ENCODE measurements at regions not wholly inside any gene's neighbourhood (a gene's known extent, or its start where the extent isn't known, plus 50 kb on each side); places are given as distances from the start of the nearest gene placed in this dataset.

DNA sequence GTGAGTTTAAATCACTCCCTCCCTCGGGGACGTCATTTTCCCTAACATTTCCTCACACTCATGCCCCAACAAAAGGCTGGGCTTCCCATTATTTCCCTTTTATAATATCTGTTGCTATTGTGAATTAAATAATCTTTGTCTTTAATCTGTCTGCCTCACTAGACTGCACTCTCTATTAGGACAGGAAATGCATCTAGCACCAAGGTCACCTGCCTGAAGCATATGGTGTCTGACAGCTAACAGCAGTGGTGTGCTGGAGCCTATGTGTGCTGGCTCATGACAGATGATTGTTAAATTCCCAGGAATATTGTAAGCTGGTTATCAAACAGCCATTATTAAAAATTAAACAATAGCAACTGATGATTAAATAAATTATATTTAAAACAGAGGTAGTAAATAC lies 237.0 kb upstream of the CEP162 start:
- Histone ChIP-seq H3K27me3 (ENCODE audit: control insufficient read depth in 2 of 2, insufficient read depth in 1 of 2, low read length in 1 of 2) (no peaks in the 10 kb centered on the region), H3K9me3 (ENCODE audit: control insufficient read depth in 2 of 2, insufficient read depth in 1 of 2, low read length in 1 of 2) (no peaks in the 10 kb centered on the region), H3K36me3 (ENCODE audit: control insufficient read depth in 2 of 2, insufficient read depth in 2 of 2, low read length in 1 of 2) (no peaks in the 10 kb centered on the region), H3K4me1 (ENCODE audit: control insufficient read depth in 2 of 2, insufficient read depth in 2 of 2, low read length in 2 of 2) (no peaks in the 10 kb centered on the region), H3K4me3 (ENCODE audit: low read length in 2 of 2) (no peak overlapping the region), H3K27ac (ENCODE audit: low read depth in 1 of 2, low read length in 1 of 2) (no peak overlapping the region)
- 98% methylated on average over 2 of the region's 2 CpGs for WGBS
- no peak for DNase-seq (ENCODE audit: low read depth in 6 of 9, low spot score in 9 of 9)

DNA sequence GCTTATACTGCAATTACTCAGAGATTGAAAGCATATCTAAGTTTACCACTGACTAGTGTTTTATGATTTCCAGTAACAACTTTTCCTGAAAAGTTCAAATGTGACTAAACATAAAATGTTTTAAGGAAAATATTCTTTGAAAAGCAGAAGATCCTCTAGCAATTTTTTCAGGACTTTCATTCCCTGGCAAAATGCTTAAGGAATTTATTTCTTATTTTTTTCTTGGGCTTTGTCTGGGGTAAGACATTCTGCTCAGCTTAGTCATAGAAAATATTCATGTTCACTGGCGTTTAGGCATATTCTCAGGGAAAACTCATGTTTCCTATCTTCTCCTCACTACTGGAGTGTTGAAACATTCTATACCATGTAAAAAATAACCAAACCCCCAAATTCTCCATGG lies 235.3 kb upstream of the CEP162 start:
- H3K9me3 ChIP-seq (ENCODE audit: control insufficient read depth in 2 of 2, insufficient read depth in 1 of 2, low read length in 1 of 2) = no peaks in the 10 kb centered on the region
- no peaks in the 10 kb centered on the region for H3K27me3 ChIP-seq (ENCODE audit: control insufficient read depth in 2 of 2, insufficient read depth in 1 of 2, low read length in 1 of 2)
- 95% methylated on average over 1 of the region's 1 CpG for WGBS
- no peak overlapping the region for H3K27ac ChIP-seq (ENCODE audit: low read depth in 1 of 2, low read length in 1 of 2)
- no peaks in the 10 kb centered on the region for H3K36me3 ChIP-seq (ENCODE audit: control insufficient read depth in 2 of 2, insufficient read depth in 2 of 2, low read length in 1 of 2)
- no peak for DNase-seq (ENCODE audit: low read depth in 6 of 9, low spot score in 9 of 9)
- H3K4me3 ChIP-seq (ENCODE audit: low read length in 2 of 2) = no peak overlapping the region
- H3K4me1 ChIP-seq (ENCODE audit: control insufficient read depth in 2 of 2, insufficient read depth in 2 of 2, low read length in 2 of 2) = no peaks in the 10 kb centered on the region

DNA sequence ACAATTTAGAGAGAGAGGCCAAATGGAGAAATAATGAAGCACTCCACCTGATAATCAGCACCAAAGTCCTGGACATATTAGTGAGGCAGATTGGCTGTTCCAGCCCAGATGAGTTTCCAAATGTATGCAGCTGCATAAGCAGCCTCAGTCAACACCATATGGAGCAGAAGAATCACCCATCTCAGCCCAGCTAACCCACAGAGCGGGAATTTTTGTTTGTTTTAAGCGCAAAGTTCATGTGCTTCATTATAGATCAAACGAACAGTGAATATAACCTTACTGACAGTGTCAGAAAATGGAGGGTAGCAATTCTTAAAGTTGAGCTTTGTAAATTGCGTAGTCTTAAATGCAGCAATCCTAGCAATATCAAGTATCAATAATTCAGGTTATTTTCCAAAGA lies 234.0 kb upstream of the CEP162 start:
- H3K4me1 ChIP-seq (ENCODE audit: control insufficient read depth in 2 of 2, insufficient read depth in 2 of 2, low read length in 2 of 2) = no peaks in the 10 kb centered on the region
- no peak for DNase-seq (ENCODE audit: low read depth in 6 of 9, low spot score in 9 of 9)
- H3K36me3 ChIP-seq (ENCODE audit: control insufficient read depth in 2 of 2, insufficient read depth in 2 of 2, low read length in 1 of 2) = no peaks in the 10 kb centered on the region
- no peak overlapping the region for H3K4me3 ChIP-seq (ENCODE audit: low read length in 2 of 2)
- WGBS = 94% methylated on average over 4 of the region's 4 CpGs
- H3K27ac ChIP-seq (ENCODE audit: low read depth in 1 of 2, low read length in 1 of 2) = no peak overlapping the region
- no peaks in the 10 kb centered on the region for H3K9me3 ChIP-seq (ENCODE audit: control insufficient read depth in 2 of 2, insufficient read depth in 1 of 2, low read length in 1 of 2)
- no peaks in the 10 kb centered on the region for H3K27me3 ChIP-seq (ENCODE audit: control insufficient read depth in 2 of 2, insufficient read depth in 1 of 2, low read length in 1 of 2)

DNA sequence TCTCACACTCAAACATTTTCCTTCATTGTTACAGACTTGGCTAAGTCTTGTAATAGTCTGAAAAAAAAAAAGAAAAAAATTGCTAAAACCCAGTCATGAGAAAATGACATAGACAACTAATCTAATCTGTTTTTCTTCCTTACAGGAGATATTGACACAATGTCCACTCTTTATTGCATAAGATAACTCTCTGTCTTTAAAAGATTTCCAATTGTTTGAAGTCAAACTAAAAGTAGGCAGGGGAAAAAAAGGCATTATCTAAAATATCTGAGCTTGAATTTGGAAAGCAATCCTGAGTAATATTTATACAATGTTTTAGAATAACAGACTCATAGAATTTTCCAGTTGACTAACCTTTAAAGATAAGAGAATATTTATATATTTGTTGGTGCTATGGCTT lies 233.0 kb upstream of the CEP162 start:
- no peak for DNase-seq (ENCODE audit: low read depth in 6 of 9, low spot score in 9 of 9)
- Histone ChIP-seq H3K27ac (ENCODE audit: low read depth in 1 of 2, low read length in 1 of 2) (no peak overlapping the region), H3K4me3 (ENCODE audit: low read length in 2 of 2) (no peak overlapping the region), H3K4me1 (ENCODE audit: control insufficient read depth in 2 of 2, insufficient read depth in 2 of 2, low read length in 2 of 2) (no peaks in the 10 kb centered on the region), H3K27me3 (ENCODE audit: control insufficient read depth in 2 of 2, insufficient read depth in 1 of 2, low read length in 1 of 2) (no peaks in the 10 kb centered on the region), H3K36me3 (ENCODE audit: control insufficient read depth in 2 of 2, insufficient read depth in 2 of 2, low read length in 1 of 2) (no peaks in the 10 kb centered on the region), H3K9me3 (ENCODE audit: control insufficient read depth in 2 of 2, insufficient read depth in 1 of 2, low read length in 1 of 2) (no peaks in the 10 kb centered on the region)

DNA sequence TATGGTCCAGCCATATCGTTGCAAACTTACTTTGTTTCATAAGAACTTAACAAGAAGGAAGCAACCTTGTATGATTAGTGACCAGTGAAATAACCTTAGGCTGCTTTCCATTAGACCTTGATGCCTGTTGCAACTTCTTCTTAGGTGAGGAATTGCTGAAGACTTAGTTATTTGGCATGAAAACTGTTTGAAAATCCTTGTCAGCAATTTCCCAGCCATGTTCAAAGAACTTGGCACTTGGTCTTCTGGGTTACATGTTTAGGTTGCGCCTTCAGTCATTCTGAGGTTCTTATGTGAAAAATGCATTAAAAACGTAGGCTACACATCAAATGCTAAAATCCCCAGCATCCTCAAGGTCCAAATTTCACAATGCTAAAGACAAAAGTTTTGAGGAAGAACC lies 232.0 kb upstream of the CEP162 start:
- Histone ChIP-seq H3K27ac (ENCODE audit: low read depth in 1 of 2, low read length in 1 of 2) (no peak overlapping the region), H3K4me1 (ENCODE audit: control insufficient read depth in 2 of 2, insufficient read depth in 2 of 2, low read length in 2 of 2) (no peaks in the 10 kb centered on the region), H3K9me3 (ENCODE audit: control insufficient read depth in 2 of 2, insufficient read depth in 1 of 2, low read length in 1 of 2) (no peaks in the 10 kb centered on the region), H3K36me3 (ENCODE audit: control insufficient read depth in 2 of 2, insufficient read depth in 2 of 2, low read length in 1 of 2) (no peaks in the 10 kb centered on the region), H3K27me3 (ENCODE audit: control insufficient read depth in 2 of 2, insufficient read depth in 1 of 2, low read length in 1 of 2) (no peaks in the 10 kb centered on the region), H3K4me3 (ENCODE audit: low read length in 2 of 2) (no peak overlapping the region)
- no peak for DNase-seq (ENCODE audit: low read depth in 6 of 9, low spot score in 9 of 9)
- 79% methylated on average over 3 of the region's 3 CpGs for WGBS

DNA sequence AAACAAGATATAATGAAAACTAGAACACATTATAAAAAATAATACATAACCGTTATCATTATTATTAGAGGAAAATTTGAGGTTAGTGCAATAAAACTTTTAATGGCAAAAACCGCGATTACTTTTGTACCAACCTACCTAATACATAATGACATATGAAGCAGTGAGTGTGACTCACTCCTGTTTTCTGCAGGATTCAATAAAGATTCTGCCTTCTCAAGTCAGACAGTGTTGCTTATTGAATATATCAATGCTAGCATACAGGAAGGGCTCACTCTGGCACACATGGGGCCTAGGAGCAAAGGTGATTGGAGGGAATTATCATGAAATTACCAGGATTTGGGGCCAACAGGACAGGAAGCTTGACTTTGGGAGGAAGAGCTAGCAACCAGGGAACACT lies 230.8 kb upstream of the CEP162 start:
- Histone ChIP-seq H3K27ac (ENCODE audit: low read depth in 1 of 2, low read length in 1 of 2) (no peak overlapping the region), H3K27me3 (ENCODE audit: control insufficient read depth in 2 of 2, insufficient read depth in 1 of 2, low read length in 1 of 2) (no peaks in the 10 kb centered on the region), H3K9me3 (ENCODE audit: control insufficient read depth in 2 of 2, insufficient read depth in 1 of 2, low read length in 1 of 2) (no peaks in the 10 kb centered on the region), H3K4me3 (ENCODE audit: low read length in 2 of 2) (no peak overlapping the region), H3K4me1 (ENCODE audit: control insufficient read depth in 2 of 2, insufficient read depth in 2 of 2, low read length in 2 of 2) (no peaks in the 10 kb centered on the region), H3K36me3 (ENCODE audit: control insufficient read depth in 2 of 2, insufficient read depth in 2 of 2, low read length in 1 of 2) (no peaks in the 10 kb centered on the region)
- 98% methylated on average over 3 of the region's 3 CpGs for WGBS
- DNase-seq (ENCODE audit: low read depth in 6 of 9, low spot score in 9 of 9) = no peak

DNA sequence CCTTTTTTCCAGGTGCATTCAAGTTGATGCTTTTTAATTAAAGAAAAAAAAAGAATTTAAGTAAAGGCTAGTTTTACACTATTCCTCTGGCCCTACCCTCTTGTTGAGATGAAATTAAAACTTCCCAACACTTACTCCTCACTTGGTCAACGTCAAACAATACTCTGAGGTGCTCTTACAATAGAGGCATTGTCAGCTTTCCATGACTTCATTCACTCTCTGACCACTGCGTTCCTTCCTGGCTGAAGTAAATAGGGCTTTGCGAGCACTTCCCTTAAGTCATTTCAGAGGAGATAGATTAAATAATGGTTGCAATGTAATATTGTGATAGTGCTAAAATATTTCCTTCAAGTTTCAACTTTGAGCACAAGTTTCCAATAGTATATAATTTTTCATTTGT lies 229.8 kb upstream of the CEP162 start:
- Histone ChIP-seq H3K36me3 (ENCODE audit: control insufficient read depth in 2 of 2, insufficient read depth in 2 of 2, low read length in 1 of 2) (no peaks in the 10 kb centered on the region), H3K9me3 (ENCODE audit: control insufficient read depth in 2 of 2, insufficient read depth in 1 of 2, low read length in 1 of 2) (no peaks in the 10 kb centered on the region), H3K4me1 (ENCODE audit: control insufficient read depth in 2 of 2, insufficient read depth in 2 of 2, low read length in 2 of 2) (no peaks in the 10 kb centered on the region), H3K27me3 (ENCODE audit: control insufficient read depth in 2 of 2, insufficient read depth in 1 of 2, low read length in 1 of 2) (no peaks in the 10 kb centered on the region), H3K27ac (ENCODE audit: low read depth in 1 of 2, low read length in 1 of 2) (no peak overlapping the region), H3K4me3 (ENCODE audit: low read length in 2 of 2) (no peak overlapping the region)
- WGBS = 50% methylated on average over 3 of the region's 3 CpGs
- DNase-seq (ENCODE audit: low read depth in 6 of 9, low spot score in 9 of 9) = no peak

DNA sequence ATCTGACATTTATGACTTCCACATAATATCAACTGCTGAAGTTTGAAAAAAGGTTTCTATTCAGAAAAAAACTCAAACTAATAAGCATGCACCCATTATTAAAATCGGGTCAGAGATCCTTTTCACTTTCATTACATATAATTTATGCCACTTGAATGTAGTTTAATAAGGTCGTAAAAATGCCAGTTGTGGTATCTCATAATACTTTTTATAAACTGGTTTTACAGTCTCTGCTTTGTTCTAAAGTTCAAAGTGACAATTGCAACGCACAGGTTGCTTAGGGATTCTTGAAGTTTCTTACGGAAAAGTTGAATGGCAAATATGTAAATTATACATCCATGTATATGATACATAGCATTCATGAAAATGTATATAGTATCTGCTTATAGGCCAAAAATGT lies 229.4 kb upstream of the CEP162 start:
- H3K36me3 ChIP-seq (ENCODE audit: control insufficient read depth in 2 of 2, insufficient read depth in 2 of 2, low read length in 1 of 2) = no peaks in the 10 kb centered on the region
- no peaks in the 10 kb centered on the region for H3K9me3 ChIP-seq (ENCODE audit: control insufficient read depth in 2 of 2, insufficient read depth in 1 of 2, low read length in 1 of 2)
- DNase-seq (ENCODE audit: low read depth in 6 of 9, low spot score in 9 of 9) = no peak
- 92% methylated on average over 4 of the region's 4 CpGs for WGBS
- H3K27me3 ChIP-seq (ENCODE audit: control insufficient read depth in 2 of 2, insufficient read depth in 1 of 2, low read length in 1 of 2) = no peaks in the 10 kb centered on the region
- H3K4me3 ChIP-seq (ENCODE audit: low read length in 2 of 2) = no peak overlapping the region
- no peak overlapping the region for H3K27ac ChIP-seq (ENCODE audit: low read depth in 1 of 2, low read length in 1 of 2)
- H3K4me1 ChIP-seq (ENCODE audit: control insufficient read depth in 2 of 2, insufficient read depth in 2 of 2, low read length in 2 of 2) = no peaks in the 10 kb centered on the region

DNA sequence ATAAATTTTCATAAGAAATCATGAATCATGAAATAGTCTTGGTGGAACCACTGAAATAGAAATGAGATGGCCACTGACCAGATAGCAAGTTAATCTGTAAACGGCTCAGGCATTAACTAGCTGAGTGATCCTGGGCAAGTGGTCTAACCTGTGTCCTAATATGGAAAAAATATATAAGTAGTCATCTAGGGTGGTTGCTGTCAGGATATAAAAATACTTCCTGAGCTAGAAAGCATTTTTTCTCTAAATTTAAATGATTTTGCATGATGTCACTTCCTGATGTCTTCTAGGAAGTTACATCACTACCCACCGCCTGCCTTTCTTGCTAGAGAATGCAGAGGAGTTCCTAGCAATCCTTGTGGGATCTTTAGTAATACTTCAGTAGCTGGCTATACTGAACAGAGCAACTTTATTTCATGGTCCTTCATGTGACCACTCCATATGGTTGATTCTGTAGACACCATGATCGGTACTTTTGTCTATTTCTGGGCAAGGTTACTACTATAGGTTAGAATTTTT lies 228.1 kb upstream of the CEP162 start:
- no peak overlapping the region for H3K27ac ChIP-seq (ENCODE audit: low read depth in 1 of 2, low read length in 1 of 2)

DNA sequence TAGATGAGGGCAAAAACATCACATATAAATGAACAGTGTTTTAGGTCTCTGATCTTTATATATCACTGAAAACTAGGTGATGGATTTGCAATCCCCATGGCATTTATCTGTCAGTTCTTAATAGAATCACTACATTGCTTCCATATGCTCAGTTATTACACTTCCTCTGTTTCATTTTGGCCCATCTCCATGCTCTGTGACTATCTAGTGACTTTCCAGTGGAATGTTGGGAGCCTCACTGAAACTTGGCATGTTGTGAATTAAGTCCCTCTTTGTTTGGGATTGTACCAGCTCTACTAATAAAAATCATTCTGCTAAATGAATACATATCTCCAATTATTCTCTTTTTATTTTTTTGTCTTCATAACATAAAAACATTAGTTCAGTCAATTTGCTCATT lies 226.1 kb upstream of the CEP162 start:
- no peak overlapping the region for H3K27ac ChIP-seq (ENCODE audit: low read depth in 1 of 2, low read length in 1 of 2)
- no peaks in the 10 kb centered on the region for H3K9me3 ChIP-seq (ENCODE audit: control insufficient read depth in 2 of 2, insufficient read depth in 1 of 2, low read length in 1 of 2)
- no peak overlapping the region for H3K4me3 ChIP-seq (ENCODE audit: low read length in 2 of 2)
- DNase-seq (ENCODE audit: low read depth in 6 of 9, low spot score in 9 of 9) = no peak
- no peaks in the 10 kb centered on the region for H3K36me3 ChIP-seq (ENCODE audit: control insufficient read depth in 2 of 2, insufficient read depth in 2 of 2, low read length in 1 of 2)
- no peaks in the 10 kb centered on the region for H3K27me3 ChIP-seq (ENCODE audit: control insufficient read depth in 2 of 2, insufficient read depth in 1 of 2, low read length in 1 of 2)
- no peaks in the 10 kb centered on the region for H3K4me1 ChIP-seq (ENCODE audit: control insufficient read depth in 2 of 2, insufficient read depth in 2 of 2, low read length in 2 of 2)

More for the DNA sequence above, 228.1 kb upstream of the CEP162 start:
- no peaks in the 10 kb centered on the region for H3K4me1 ChIP-seq (ENCODE audit: control insufficient read depth in 2 of 2, insufficient read depth in 2 of 2, low read length in 2 of 2)
- no peaks in the 10 kb centered on the region for H3K9me3 ChIP-seq (ENCODE audit: control insufficient read depth in 2 of 2, insufficient read depth in 1 of 2, low read length in 1 of 2)
- no peaks in the 10 kb centered on the region for H3K36me3 ChIP-seq (ENCODE audit: control insufficient read depth in 2 of 2, insufficient read depth in 2 of 2, low read length in 1 of 2)
- WGBS = 61% methylated on average over 3 of the region's 3 CpGs
- no peak overlapping the region for H3K4me3 ChIP-seq (ENCODE audit: low read length in 2 of 2)
- DNase-seq (ENCODE audit: low read depth in 6 of 9, low spot score in 9 of 9) = no peak
- no peaks in the 10 kb centered on the region for H3K27me3 ChIP-seq (ENCODE audit: control insufficient read depth in 2 of 2, insufficient read depth in 1 of 2, low read length in 1 of 2)
